H1 (cell line): ENCODE measurements at regions not wholly inside any gene's neighbourhood (a gene's known extent, or its start where the extent isn't known, plus 50 kb on each side); places are given as distances from the start of the nearest gene placed in this dataset.

Experiments
- EGR1 ChIP-seq: IDR thresholded peaks from 2 replicates; pipeline ENCODE4 v1.6.1; 2011; ENCODE audit warnings: low read depth, low read length, borderline replicate concordance
- KDM5A ChIP-seq: fragments of 200-600 bp; IDR thresholded peaks from 2 replicates; pipeline ENCODE4 v1.7.1; 2012; ENCODE audit warnings: mild to moderate bottlenecking, low read length, inconsistent platforms, mixed read lengths
- POLR2A ChIP-seq, 2 experiments: IDR thresholded peaks; 1 replicate in 1 of 2; 2 replicates in 1 of 2; pipeline ENCODE4 v1.6.1; 2011; ENCODE audit warnings: low read depth in 2 of 2, low read length in 2 of 2, mild to moderate bottlenecking in 2 of 2; ENCODE audit errors: control extremely low read depth in 1 of 2
- RAD21 ChIP-seq, 2 experiments: IDR thresholded peaks in 1 of 2; conservative IDR thresholded peaks in 1 of 2; 2 replicates each; pipeline ENCODE4 v1.6.1; 2011; ENCODE audit warnings: low read depth in 2 of 2, low read length in 2 of 2, improper control_type of control experiment in 1 of 2, inconsistent platforms in 1 of 2, mild to moderate bottlenecking in 1 of 2, moderate library complexity in 1 of 2
- SP4 ChIP-seq: IDR thresholded peaks from 2 replicates; pipeline ENCODE4 v1.6.1; 2012; ENCODE audit warnings: low read length, inconsistent platforms
- SUZ12 ChIP-seq: fragments of 200-600 bp; sonication (generic); IDR thresholded peaks from 2 replicates; pipeline ENCODE4 v1.6.1; 2012; ENCODE audit warnings: mild to moderate bottlenecking, inconsistent platforms, low read length, moderate library complexity, mixed read lengths
- TCF12 ChIP-seq: IDR thresholded peaks from 2 replicates; pipeline ENCODE4 v1.6.1; 2011; ENCODE audit warnings: low read depth, mild to moderate bottlenecking, low read length
- TF ChIP-seq, protein P1 (sequence below): fragments of 300-600 bp; sonication (generic); IDR thresholded peaks from 2 replicates; pipeline ENCODE4 v1.7.1; 2012; ENCODE audit warnings: low read length, moderate library complexity, mild to moderate bottlenecking, inconsistent platforms; ENCODE audit not compliant: insufficient replicate concordance
- TF ChIP-seq, protein P2 (sequence below): IDR thresholded peaks from 2 replicates; pipeline ENCODE4 v1.6.1; 2012; ENCODE audit warnings: inconsistent platforms

GRCh38 chr10:91073286-91073979 is 147.0 kb upstream of the PCGF5 start (continued):
- TF ChIP-seq, protein P1, sequence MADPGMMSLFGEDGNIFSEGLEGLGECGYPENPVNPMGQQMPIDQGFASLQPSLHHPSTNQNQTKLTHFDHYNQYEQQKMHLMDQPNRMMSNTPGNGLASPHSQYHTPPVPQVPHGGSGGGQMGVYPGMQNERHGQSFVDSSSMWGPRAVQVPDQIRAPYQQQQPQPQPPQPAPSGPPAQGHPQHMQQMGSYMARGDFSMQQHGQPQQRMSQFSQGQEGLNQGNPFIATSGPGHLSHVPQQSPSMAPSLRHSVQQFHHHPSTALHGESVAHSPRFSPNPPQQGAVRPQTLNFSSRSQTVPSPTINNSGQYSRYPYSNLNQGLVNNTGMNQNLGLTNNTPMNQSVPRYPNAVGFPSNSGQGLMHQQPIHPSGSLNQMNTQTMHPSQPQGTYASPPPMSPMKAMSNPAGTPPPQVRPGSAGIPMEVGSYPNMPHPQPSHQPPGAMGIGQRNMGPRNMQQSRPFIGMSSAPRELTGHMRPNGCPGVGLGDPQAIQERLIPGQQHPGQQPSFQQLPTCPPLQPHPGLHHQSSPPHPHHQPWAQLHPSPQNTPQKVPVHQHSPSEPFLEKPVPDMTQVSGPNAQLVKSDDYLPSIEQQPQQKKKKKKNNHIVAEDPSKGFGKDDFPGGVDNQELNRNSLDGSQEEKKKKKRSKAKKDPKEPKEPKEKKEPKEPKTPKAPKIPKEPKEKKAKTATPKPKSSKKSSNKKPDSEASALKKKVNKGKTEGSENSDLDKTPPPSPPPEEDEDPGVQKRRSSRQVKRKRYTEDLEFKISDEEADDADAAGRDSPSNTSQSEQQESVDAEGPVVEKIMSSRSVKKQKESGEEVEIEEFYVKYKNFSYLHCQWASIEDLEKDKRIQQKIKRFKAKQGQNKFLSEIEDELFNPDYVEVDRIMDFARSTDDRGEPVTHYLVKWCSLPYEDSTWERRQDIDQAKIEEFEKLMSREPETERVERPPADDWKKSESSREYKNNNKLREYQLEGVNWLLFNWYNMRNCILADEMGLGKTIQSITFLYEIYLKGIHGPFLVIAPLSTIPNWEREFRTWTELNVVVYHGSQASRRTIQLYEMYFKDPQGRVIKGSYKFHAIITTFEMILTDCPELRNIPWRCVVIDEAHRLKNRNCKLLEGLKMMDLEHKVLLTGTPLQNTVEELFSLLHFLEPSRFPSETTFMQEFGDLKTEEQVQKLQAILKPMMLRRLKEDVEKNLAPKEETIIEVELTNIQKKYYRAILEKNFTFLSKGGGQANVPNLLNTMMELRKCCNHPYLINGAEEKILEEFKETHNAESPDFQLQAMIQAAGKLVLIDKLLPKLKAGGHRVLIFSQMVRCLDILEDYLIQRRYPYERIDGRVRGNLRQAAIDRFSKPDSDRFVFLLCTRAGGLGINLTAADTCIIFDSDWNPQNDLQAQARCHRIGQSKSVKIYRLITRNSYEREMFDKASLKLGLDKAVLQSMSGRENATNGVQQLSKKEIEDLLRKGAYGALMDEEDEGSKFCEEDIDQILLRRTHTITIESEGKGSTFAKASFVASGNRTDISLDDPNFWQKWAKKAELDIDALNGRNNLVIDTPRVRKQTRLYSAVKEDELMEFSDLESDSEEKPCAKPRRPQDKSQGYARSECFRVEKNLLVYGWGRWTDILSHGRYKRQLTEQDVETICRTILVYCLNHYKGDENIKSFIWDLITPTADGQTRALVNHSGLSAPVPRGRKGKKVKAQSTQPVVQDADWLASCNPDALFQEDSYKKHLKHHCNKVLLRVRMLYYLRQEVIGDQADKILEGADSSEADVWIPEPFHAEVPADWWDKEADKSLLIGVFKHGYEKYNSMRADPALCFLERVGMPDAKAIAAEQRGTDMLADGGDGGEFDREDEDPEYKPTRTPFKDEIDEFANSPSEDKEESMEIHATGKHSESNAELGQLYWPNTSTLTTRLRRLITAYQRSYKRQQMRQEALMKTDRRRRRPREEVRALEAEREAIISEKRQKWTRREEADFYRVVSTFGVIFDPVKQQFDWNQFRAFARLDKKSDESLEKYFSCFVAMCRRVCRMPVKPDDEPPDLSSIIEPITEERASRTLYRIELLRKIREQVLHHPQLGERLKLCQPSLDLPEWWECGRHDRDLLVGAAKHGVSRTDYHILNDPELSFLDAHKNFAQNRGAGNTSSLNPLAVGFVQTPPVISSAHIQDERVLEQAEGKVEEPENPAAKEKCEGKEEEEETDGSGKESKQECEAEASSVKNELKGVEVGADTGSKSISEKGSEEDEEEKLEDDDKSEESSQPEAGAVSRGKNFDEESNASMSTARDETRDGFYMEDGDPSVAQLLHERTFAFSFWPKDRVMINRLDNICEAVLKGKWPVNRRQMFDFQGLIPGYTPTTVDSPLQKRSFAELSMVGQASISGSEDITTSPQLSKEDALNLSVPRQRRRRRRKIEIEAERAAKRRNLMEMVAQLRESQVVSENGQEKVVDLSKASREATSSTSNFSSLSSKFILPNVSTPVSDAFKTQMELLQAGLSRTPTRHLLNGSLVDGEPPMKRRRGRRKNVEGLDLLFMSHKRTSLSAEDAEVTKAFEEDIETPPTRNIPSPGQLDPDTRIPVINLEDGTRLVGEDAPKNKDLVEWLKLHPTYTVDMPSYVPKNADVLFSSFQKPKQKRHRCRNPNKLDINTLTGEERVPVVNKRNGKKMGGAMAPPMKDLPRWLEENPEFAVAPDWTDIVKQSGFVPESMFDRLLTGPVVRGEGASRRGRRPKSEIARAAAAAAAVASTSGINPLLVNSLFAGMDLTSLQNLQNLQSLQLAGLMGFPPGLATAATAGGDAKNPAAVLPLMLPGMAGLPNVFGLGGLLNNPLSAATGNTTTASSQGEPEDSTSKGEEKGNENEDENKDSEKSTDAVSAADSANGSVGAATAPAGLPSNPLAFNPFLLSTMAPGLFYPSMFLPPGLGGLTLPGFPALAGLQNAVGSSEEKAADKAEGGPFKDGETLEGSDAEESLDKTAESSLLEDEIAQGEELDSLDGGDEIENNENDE: no peak
- no peak for TF ChIP-seq KDM5A
- no peak for TF ChIP-seq SUZ12
- TF ChIP-seq, protein P2, sequence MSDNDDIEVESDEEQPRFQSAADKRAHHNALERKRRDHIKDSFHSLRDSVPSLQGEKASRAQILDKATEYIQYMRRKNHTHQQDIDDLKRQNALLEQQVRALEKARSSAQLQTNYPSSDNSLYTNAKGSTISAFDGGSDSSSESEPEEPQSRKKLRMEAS: no peak
- TF ChIP-seq SP4: no peak
- no peak for TF ChIP-seq RAD21 (IDR thresholded peaks at IDR 0.05 in 1 of 2, conservative IDR thresholded peaks at IDR 0.05 in 1 of 2; ENCODE audit: low read depth in 2 of 2, low read length in 2 of 2)
- no peak for TF ChIP-seq EGR1
- no peak for TF ChIP-seq POLR2A (IDR thresholded peaks at IDR 0.05; ENCODE audit: control extremely low read depth in 1 of 2, low read depth in 2 of 2, low read length in 2 of 2)
- no peak for TF ChIP-seq TCF12
